ENCODE measurements at regions not wholly inside any gene's neighbourhood (a gene's known extent, or its start where the extent isn't known, plus 50 kb on each side); places are given as distances from the start of the nearest gene placed in this dataset.

DNA sequence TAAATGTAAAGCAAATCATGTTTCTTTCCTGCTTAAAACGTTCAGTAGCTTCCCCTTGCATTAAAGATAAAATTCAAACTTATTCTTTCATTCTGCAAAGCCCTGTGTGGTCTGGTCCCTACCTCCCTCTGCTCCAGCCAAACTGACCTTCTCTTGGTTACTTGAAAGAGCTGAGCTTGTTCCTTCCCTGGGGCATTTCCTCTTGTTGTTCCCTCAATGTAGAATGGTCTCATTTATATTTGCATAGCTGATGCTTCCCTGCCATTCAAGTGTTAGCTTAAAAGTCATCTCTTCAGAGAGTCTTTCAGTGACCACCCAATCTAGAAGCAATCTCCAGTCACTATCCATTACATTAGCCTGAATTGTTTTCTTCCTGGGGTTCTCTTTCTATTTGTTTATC is 1618.5 kb upstream of the TENM4 start:
- 3% methylated on average over 1 of the region's 1 CpG for WGBS

DNA sequence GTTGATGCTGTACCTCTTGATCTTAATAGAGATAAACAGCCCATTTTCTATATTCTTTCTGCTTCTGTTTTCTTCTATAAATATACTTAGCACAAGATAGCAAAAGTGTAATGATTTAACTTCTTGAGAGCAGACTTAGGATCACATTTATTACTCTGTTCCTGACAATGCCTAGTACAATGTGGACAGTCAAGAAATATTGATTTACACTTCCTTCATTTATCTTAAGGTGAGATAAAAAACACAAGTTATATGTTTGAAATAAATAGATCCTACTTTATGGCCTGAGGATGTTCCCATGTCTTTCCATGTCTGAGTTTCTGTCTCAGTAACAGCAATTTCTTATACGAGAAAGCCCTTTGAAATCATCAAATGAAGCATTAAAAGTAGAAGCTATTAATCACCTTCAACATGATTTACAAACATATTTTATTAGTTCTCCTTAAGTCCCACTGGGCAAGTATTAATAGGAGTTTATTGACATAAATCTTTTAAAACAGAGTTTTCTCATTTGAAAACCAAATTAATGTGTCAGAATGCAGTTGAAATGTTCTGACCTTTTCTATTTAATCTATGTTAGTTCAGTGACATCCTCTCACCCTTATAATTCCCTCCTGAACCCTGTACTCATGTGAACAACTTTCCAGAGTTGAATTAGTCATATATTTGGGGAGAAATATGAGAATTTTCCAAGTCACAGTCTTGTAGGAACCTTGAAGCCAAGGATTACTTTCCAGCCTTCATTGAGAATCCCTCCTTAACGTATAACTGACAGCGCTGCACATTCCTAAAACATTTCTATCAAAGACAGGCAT is 1611.7 kb upstream of the TENM4 start:
- H3K4me1 ChIP-seq (ENCODE audit: control insufficient read depth, insufficient read depth, low read depth, low read length): no peaks in the 10 kb centered on the region
- H3K4me2 ChIP-seq (ENCODE audit: low read length, poor library complexity, severe bottlenecking): no peak overlapping the region
- no peak overlapping the region for H4K8ac ChIP-seq (ENCODE audit: low read length)
- H4K91ac ChIP-seq (ENCODE audit: low read length): no peak overlapping the region
- DNase-seq: no peak
- no peak overlapping the region for H2BK15ac ChIP-seq (ENCODE audit: low read depth, poor library complexity, severe bottlenecking)
- H3K4ac ChIP-seq (ENCODE audit: low read depth in 1 of 2, low read length in 2 of 2): no peak overlapping the region
- H3K23ac ChIP-seq (ENCODE audit: low read length in 2 of 2): no peak overlapping the region
- no peak overlapping the region for H2AK5ac ChIP-seq (ENCODE audit: low read length, severe bottlenecking)
- H3K27ac ChIP-seq (ENCODE audit: low read length, poor library complexity, severe bottlenecking): no peak overlapping the region
- H3K14ac ChIP-seq (ENCODE audit: low read length in 2 of 2): no peak overlapping the region
- H2BK12ac ChIP-seq (ENCODE audit: low read length in 2 of 2): no peak overlapping the region
- H3K79me1 ChIP-seq (replicated peaks; ENCODE audit: low read length, poor library complexity, severe bottlenecking): no peaks in the 10 kb centered on the region
- H3K27me3 ChIP-seq (ENCODE audit: control insufficient read depth in 1 of 2, insufficient read depth in 1 of 2, low read length in 2 of 2): no peaks in the 10 kb centered on the region
- H2AFZ ChIP-seq (ENCODE audit: low read depth, low read length): no peak overlapping the region
- H3K36me3 ChIP-seq (ENCODE audit: control insufficient read depth in 1 of 2, insufficient read depth in 2 of 2, low read depth in 1 of 2, low read length in 2 of 2): no peaks in the 10 kb centered on the region
- no peak overlapping the region for H3K18ac ChIP-seq (ENCODE audit: low read depth in 1 of 2, low read length in 2 of 2)
- no peak overlapping the region for H3K4me3 ChIP-seq (ENCODE audit: insufficient read depth in 1 of 2, low read depth in 1 of 2, low read length in 2 of 2)
- 89% methylated on average over 2 of the region's 3 CpGs for WGBS
- H3K9ac ChIP-seq (ENCODE audit: low read length): no peak overlapping the region
- H3K9me3 ChIP-seq (ENCODE audit: control insufficient read depth, low read length): no peaks in the 10 kb centered on the region
- H2BK5ac ChIP-seq (ENCODE audit: low read depth, low read length, poor library complexity, severe bottlenecking): no peak overlapping the region
- H2BK120ac ChIP-seq (ENCODE audit: low read depth, low read length): no peak overlapping the region

More for the DNA sequence above, 1618.5 kb upstream of the TENM4 start:
- Histone ChIP-seq H3K27ac (ENCODE audit: low read length, poor library complexity, severe bottlenecking) (no peak overlapping the region), H2AK5ac (ENCODE audit: low read length, severe bottlenecking) (no peak overlapping the region), H3K9ac (ENCODE audit: low read length) (no peak overlapping the region), H3K18ac (ENCODE audit: low read depth in 1 of 2, low read length in 2 of 2) (no peak overlapping the region), H2AFZ (ENCODE audit: low read depth, low read length) (no peak overlapping the region), H3K9me3 (ENCODE audit: control insufficient read depth, low read length) (no peaks in the 10 kb centered on the region), H3K4me3 (ENCODE audit: insufficient read depth in 1 of 2, low read depth in 1 of 2, low read length in 2 of 2) (no peak overlapping the region), H3K79me1 (replicated peaks; ENCODE audit: low read length, poor library complexity, severe bottlenecking) (no peaks in the 10 kb centered on the region), H3K27me3 (ENCODE audit: control insufficient read depth in 1 of 2, insufficient read depth in 1 of 2, low read length in 2 of 2) (no peaks in the 10 kb centered on the region), H2BK120ac (ENCODE audit: low read depth, low read length) (no peak overlapping the region), H2BK15ac (ENCODE audit: low read depth, poor library complexity, severe bottlenecking) (no peak overlapping the region), H3K4me1 (ENCODE audit: control insufficient read depth, insufficient read depth, low read depth, low read length) (no peaks in the 10 kb centered on the region), H4K91ac (ENCODE audit: low read length) (no peak overlapping the region), H3K4me2 (ENCODE audit: low read length, poor library complexity, severe bottlenecking) (no peak overlapping the region), H3K23ac (ENCODE audit: low read length in 2 of 2) (no peak overlapping the region), H2BK12ac (ENCODE audit: low read length in 2 of 2) (no peak overlapping the region), H3K36me3 (ENCODE audit: control insufficient read depth in 1 of 2, insufficient read depth in 2 of 2, low read depth in 1 of 2, low read length in 2 of 2) (no peaks in the 10 kb centered on the region), H4K8ac (ENCODE audit: low read length) (no peak overlapping the region), H3K4ac (ENCODE audit: low read depth in 1 of 2, low read length in 2 of 2) (no peak overlapping the region), H3K14ac (ENCODE audit: low read length in 2 of 2) (no peak overlapping the region), H2BK5ac (ENCODE audit: low read depth, low read length, poor library complexity, severe bottlenecking) (no peak overlapping the region)
- no peak for DNase-seq

DNA sequence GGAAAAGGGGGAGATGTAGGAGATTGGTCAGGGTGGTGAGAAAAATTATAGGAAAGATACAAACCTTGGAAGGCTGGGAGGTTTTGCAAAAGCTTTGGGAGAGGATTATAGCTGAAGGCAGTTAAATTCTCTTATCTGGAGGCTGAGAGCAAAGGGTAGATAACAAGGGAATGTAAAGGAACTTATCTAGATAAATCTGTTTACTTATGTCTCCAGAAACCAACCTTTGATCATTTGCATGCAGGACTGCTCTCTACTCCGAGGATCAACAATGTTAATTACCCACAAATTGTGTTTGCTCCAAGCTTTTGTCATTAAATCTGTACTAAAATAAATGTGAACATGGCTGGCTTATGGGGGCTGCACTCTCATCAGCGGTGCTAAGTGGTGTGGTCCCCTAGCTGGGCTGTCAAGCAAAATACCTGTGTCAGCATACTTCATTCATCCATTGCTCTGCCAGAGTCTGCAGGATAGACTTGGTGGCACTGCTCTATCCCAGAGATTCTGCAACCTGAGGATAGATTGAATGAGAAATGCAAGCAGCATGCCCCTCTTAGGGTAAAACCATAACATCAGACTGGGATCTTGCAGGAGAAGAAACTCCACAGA is 1599.2 kb upstream of the TENM4 start:
- no peak overlapping the region for H3K23ac ChIP-seq (ENCODE audit: low read length in 2 of 2)
- H2AFZ ChIP-seq (ENCODE audit: low read depth, low read length): no peak overlapping the region
- H2BK5ac ChIP-seq (ENCODE audit: low read depth, low read length, poor library complexity, severe bottlenecking): no peak overlapping the region
- no peak overlapping the region for H2BK12ac ChIP-seq (ENCODE audit: low read length in 2 of 2)
- H4K91ac ChIP-seq (ENCODE audit: low read length): no peak overlapping the region
- H3K4me1 ChIP-seq (ENCODE audit: control insufficient read depth, insufficient read depth, low read depth, low read length): no peaks in the 10 kb centered on the region
- no peak overlapping the region for H3K4ac ChIP-seq (ENCODE audit: low read depth in 1 of 2, low read length in 2 of 2)
- no peak overlapping the region for H3K4me2 ChIP-seq (ENCODE audit: low read length, poor library complexity, severe bottlenecking)
- H3K79me1 ChIP-seq (replicated peaks; ENCODE audit: low read length, poor library complexity, severe bottlenecking): no peaks in the 10 kb centered on the region
- H3K9me3 ChIP-seq (ENCODE audit: control insufficient read depth, low read length): peaks cover 13% of the 10 kb centered on the region
- no peaks in the 10 kb centered on the region for H3K27me3 ChIP-seq (ENCODE audit: control insufficient read depth in 1 of 2, insufficient read depth in 1 of 2, low read length in 2 of 2)
- no peak overlapping the region for H3K9ac ChIP-seq (ENCODE audit: low read length)
- H2AK5ac ChIP-seq (ENCODE audit: low read length, severe bottlenecking): no peak overlapping the region
- DNase-seq: no peak
- no peak overlapping the region for H3K14ac ChIP-seq (ENCODE audit: low read length in 2 of 2)
- H4K8ac ChIP-seq (ENCODE audit: low read length): no peak overlapping the region
- no peak overlapping the region for H3K18ac ChIP-seq (ENCODE audit: low read depth in 1 of 2, low read length in 2 of 2)
- H3K36me3 ChIP-seq (ENCODE audit: control insufficient read depth in 1 of 2, insufficient read depth in 2 of 2, low read depth in 1 of 2, low read length in 2 of 2): no peaks in the 10 kb centered on the region
- 32% methylated on average over 2 of the region's 2 CpGs for WGBS
- no peak overlapping the region for H3K4me3 ChIP-seq (ENCODE audit: insufficient read depth in 1 of 2, low read depth in 1 of 2, low read length in 2 of 2)
- H2BK15ac ChIP-seq (ENCODE audit: low read depth, poor library complexity, severe bottlenecking): no peak overlapping the region
- H2BK120ac ChIP-seq (ENCODE audit: low read depth, low read length): no peak overlapping the region
- no peak overlapping the region for H3K27ac ChIP-seq (ENCODE audit: low read length, poor library complexity, severe bottlenecking)

DNA sequence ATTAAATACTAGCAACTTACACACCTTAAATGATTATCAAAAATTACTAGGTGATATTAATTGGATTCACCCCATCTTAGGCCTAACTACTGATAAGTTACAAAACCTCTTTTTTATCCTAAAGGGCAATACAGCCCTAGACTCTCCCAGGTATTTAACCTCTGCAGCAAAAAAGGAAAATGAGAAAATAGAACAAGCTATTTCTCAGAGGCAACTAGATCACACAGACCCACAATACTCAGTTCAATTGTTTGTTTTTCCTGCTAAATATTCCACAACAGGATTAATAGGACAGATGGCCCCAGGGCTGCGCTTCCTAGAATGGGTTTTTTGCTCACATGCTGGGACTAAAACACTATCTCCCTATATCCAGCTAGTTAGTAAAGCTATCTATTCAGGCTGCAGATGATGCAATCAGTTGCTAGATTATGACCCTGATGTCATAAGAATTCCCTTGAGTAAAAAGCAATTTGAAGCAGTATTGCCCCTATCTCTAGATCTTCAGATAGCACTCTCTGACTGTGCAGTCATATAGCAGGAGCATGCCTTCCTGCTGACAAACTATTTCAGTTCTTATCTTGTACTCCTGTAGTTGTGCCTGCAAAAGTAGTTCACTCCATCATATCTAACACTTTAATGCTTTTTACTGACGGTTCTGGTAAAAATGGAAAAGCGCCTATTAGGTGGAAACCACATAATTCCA is 1595.5 kb upstream of the TENM4 start:
- H3K4me3 ChIP-seq (ENCODE audit: insufficient read depth in 1 of 2, low read depth in 1 of 2, low read length in 2 of 2): no peak overlapping the region
- WGBS: 62% methylated on average over 3 of the region's 3 CpGs
- no peak overlapping the region for H3K27ac ChIP-seq (ENCODE audit: low read length, poor library complexity, severe bottlenecking)
- no peaks in the 10 kb centered on the region for H3K27me3 ChIP-seq (ENCODE audit: control insufficient read depth in 1 of 2, insufficient read depth in 1 of 2, low read length in 2 of 2)
- H2BK120ac ChIP-seq (ENCODE audit: low read depth, low read length): no peak overlapping the region
- no peak overlapping the region for H3K4me2 ChIP-seq (ENCODE audit: low read length, poor library complexity, severe bottlenecking)
- no peak overlapping the region for H2AFZ ChIP-seq (ENCODE audit: low read depth, low read length)
- H3K9ac ChIP-seq (ENCODE audit: low read length): no peak overlapping the region
- no peaks in the 10 kb centered on the region for H3K79me1 ChIP-seq (replicated peaks; ENCODE audit: low read length, poor library complexity, severe bottlenecking)
- H4K91ac ChIP-seq (ENCODE audit: low read length): no peak overlapping the region
- peaks cover 13% of the 10 kb centered on the region for H3K9me3 ChIP-seq (ENCODE audit: control insufficient read depth, low read length)
- no peak overlapping the region for H3K14ac ChIP-seq (ENCODE audit: low read length in 2 of 2)
- H2BK15ac ChIP-seq (ENCODE audit: low read depth, poor library complexity, severe bottlenecking): no peak overlapping the region
- no peaks in the 10 kb centered on the region for H3K4me1 ChIP-seq (ENCODE audit: control insufficient read depth, insufficient read depth, low read depth, low read length)
- no peak overlapping the region for H2AK5ac ChIP-seq (ENCODE audit: low read length, severe bottlenecking)
- no peak overlapping the region for H2BK12ac ChIP-seq (ENCODE audit: low read length in 2 of 2)
- H3K36me3 ChIP-seq (ENCODE audit: control insufficient read depth in 1 of 2, insufficient read depth in 2 of 2, low read depth in 1 of 2, low read length in 2 of 2): no peaks in the 10 kb centered on the region
- H2BK5ac ChIP-seq (ENCODE audit: low read depth, low read length, poor library complexity, severe bottlenecking): no peak overlapping the region
- H4K8ac ChIP-seq (ENCODE audit: low read length): no peak overlapping the region
- DNase-seq: peak; percentile 3
- H3K4ac ChIP-seq (ENCODE audit: low read depth in 1 of 2, low read length in 2 of 2): no peak overlapping the region
- H3K23ac ChIP-seq (ENCODE audit: low read length in 2 of 2): no peak overlapping the region
- H3K18ac ChIP-seq (ENCODE audit: low read depth in 1 of 2, low read length in 2 of 2): no peak overlapping the region
